ENCODE measurements at regions not wholly inside any gene's neighbourhood (a gene's known extent, or its start where the extent isn't known, plus 50 kb on each side); places are given as distances from the start of the nearest gene placed in this dataset.

DNA sequence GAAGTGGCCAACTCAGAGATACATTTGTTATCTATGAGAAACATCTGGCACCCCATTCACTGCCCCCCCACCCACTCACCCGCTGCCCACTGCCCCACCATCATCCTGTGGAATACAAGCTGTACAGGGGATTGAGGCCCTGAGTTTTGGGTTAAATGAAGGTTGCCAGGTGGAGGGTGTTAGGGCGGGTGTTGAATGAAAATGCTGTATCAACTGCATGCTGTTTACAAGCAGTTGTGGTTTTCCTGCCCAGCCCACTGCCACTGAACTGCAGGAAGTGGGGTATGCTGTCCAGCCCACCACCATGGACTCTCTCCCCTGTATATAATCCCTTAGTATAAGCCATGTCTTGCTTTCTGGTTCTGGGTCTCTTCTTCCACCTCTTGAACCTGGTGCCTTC lies 481.9 kb downstream of the METTL4 start:
- H3K4me3 ChIP-seq (ENCODE audit: low read length): no peak overlapping the region
- no peak for DNase-seq (ENCODE audit: low read depth)
- TF ChIP-seq, protein P1, sequence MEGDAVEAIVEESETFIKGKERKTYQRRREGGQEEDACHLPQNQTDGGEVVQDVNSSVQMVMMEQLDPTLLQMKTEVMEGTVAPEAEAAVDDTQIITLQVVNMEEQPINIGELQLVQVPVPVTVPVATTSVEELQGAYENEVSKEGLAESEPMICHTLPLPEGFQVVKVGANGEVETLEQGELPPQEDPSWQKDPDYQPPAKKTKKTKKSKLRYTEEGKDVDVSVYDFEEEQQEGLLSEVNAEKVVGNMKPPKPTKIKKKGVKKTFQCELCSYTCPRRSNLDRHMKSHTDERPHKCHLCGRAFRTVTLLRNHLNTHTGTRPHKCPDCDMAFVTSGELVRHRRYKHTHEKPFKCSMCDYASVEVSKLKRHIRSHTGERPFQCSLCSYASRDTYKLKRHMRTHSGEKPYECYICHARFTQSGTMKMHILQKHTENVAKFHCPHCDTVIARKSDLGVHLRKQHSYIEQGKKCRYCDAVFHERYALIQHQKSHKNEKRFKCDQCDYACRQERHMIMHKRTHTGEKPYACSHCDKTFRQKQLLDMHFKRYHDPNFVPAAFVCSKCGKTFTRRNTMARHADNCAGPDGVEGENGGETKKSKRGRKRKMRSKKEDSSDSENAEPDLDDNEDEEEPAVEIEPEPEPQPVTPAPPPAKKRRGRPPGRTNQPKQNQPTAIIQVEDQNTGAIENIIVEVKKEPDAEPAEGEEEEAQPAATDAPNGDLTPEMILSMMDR (conservative IDR thresholded peaks at IDR 0.05; ENCODE audit: low read depth, low read length): no peak

DNA sequence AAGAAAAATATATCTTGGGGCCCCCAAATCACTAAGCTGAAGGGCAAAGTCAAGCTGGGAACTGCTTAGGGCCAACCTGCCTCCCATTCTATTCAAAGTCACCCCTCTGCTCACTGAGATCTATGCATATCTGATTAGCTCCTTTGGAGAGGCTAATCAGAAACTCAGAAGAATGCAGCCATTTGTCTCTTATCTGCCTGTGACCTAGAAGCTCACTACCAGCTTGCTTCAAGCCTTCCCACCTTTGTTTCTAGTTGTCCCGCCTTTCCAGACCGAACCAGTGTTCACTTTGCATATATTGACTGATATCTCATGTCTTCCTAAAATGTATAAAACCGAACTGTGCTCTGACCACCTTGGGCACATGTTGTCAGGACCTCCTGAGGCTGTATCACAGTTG lies 479.4 kb downstream of the METTL4 start:
- TF ChIP-seq, protein P1 (conservative IDR thresholded peaks at IDR 0.05; ENCODE audit: low read depth, low read length): no peak
- H3K4me3 ChIP-seq (ENCODE audit: low read length): no peak overlapping the region

DNA sequence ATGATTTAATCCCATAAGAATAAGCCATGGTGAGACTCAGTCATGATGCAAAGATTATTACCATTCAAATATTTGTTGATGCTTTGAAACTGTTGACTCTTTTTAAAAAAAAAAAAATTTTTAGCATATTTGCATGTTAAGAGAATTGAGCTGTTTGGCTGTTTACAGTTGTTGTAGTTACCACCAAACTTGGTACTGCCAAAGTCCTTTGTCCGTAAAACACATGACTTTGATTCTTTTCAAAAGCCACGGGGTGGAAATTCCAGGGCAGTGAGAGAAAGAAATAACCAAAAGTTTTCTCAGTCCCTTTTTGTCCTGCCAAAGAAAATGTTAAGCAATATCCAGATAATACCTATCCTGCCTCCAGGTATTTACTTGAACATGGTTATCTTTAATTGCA lies 474.8 kb downstream of the METTL4 start:
- H3K4me3 ChIP-seq (ENCODE audit: low read length): no peak overlapping the region
- TF ChIP-seq, protein P1 (conservative IDR thresholded peaks at IDR 0.05; ENCODE audit: low read depth, low read length): no peak
- DNase-seq (ENCODE audit: low read depth): peak; percentile 21

More for the DNA sequence above, 479.4 kb downstream of the METTL4 start:
- DNase-seq (ENCODE audit: low read depth): no peak

DNA sequence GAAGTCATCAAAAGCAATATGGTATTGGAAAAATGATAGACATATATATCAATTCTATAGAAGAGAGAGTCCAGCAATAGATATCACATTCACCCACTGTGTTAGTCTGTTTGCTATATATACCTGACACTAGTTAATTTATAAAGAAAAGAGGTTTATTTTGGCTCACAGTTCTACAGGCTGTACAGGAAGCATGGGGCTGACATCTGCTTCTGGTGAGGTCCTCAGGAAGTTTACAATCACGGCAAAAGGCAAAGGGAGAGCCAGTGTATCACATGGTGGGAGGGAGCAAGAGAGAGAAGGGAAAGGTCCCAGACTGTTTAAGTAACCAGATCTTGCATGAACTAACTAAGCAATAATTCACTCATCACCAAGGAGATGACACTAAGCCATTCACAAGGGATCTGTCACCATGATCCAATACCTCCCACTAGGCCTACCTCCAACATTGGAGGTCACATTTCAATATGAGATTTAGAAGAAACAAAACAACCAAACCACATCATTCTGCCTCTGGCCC lies 470.6 kb downstream of the METTL4 start:
- TF ChIP-seq, protein P1 (conservative IDR thresholded peaks at IDR 0.05; ENCODE audit: low read depth, low read length): no peak
- H3K4me3 ChIP-seq (ENCODE audit: low read length): no peak overlapping the region
- DNase-seq (ENCODE audit: low read depth): no peak

DNA sequence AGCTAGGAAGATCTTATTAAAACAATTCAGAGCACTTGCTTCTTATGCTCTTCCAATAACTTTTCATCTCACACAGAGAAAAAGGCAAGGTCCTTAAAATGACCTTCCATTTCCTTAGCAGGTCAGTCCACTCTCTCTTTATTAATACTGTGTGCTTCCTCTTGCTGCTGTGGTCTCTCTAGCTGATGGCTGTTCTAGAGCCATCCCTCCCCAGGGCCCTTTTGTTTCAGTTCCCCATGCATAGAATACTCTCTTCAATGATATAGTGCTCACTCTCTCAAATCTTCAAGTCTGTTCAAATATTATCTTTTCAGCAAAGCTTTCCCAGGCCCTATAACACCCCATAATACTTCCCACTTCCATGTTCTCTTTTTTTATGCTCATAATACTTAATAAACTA lies 469.3 kb downstream of the METTL4 start:
- TF ChIP-seq, protein P1 (conservative IDR thresholded peaks at IDR 0.05; ENCODE audit: low read depth, low read length): no peak
- DNase-seq (ENCODE audit: low read depth): no peak
- no peak overlapping the region for H3K4me3 ChIP-seq (ENCODE audit: low read length)

DNA sequence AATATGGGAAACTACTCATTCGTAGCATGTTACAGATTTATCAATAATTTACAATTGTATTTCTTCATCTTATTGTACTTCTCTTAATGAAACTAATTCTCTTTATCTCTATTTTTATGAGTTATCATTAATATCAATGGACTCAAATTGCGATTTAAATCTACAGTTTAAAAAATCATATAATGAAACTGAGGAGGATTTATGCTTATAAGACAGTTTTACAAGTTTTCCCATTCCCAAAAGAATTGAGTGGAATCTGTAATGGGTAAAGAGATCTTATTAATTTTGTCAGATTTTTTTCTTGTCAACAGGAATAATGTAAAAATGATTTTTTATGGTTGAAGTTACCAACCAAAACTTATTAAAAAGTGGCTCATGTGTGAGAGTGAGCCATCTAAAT lies 468.0 kb downstream of the METTL4 start:
- TF ChIP-seq, protein P1 (conservative IDR thresholded peaks at IDR 0.05; ENCODE audit: low read depth, low read length): no peak
- DNase-seq (ENCODE audit: low read depth): no peak
- H3K4me3 ChIP-seq (ENCODE audit: low read length): no peak overlapping the region

DNA sequence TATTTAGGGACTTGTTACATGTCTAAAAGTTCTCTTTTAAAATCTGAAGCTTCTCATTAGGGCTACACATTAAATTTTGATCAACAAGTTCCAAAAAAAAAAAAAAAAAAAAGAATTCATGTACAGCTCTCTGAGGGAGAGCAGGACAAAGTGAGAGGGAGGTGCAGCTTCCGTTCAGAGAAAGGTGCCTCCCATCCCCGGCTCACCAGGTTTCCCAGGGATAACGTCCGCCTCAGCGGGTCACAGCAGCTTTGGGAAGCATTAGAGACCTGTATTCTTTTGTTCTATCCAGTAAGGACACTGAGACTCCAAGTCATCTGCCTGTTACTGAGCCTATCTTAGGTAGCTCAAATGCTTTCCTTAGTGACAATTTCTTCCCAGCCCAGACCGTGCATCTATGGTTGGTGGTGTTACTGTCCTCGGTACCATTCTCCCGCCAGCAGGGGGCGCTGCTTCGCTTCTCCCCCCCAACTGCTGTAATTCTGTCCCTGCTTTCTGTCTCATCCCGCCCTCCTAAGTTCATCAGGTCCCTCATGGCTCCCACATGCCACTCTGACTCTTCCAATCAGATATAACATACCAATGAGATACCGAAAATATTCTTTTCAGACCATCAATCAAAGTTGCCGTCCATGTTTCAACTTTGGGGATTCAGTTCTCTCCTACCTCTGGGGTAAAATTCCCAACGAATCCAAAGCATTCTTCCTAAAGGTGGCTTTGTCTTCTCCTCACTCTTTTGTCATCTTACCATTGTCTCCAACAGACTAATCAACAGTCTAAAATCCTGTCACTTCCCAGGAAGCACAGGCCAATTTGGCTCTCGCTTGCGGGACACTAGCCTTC lies 466.5 kb downstream of the METTL4 start:
- H3K4me3 ChIP-seq (ENCODE audit: low read length): no peak overlapping the region
- no peak for DNase-seq (ENCODE audit: low read depth)
- TF ChIP-seq, protein P1 (conservative IDR thresholded peaks at IDR 0.05; ENCODE audit: low read depth, low read length): peak; percentile 74

Measured in retinal pigment epithelial cell (primary cell).